Neural progenitor cell (in vitro differentiated cells): ENCODE measurements at regions not wholly inside any gene's neighbourhood (a gene's known extent, or its start where the extent isn't known, plus 50 kb on each side); places are given as distances from the start of the nearest gene placed in this dataset.

Experiments used
- DNase-seq: peaks from one replicate; pipeline ENCODE4 v3.0.0-alpha.2; 2016; ENCODE audit warnings: low spot score
- H2AFZ ChIP-seq: fragments of 200-600 bp; sonication (generic); replicated peaks from 2 replicates; pipeline ENCODE4 v1.6.1; 2016; ENCODE audit warnings: antibody characterized with exemption
- H3F3A ChIP-seq: fragments of 200-600 bp; sonication (generic); 2 replicates; pipeline ENCODE4 v1.6.1; 2016; ENCODE audit warnings: antibody characterized with exemption, low read depth
- H3K27ac ChIP-seq: fragments of 200-600 bp; sonication (generic); 2 replicates; pipeline ENCODE4 v1.5.1; 2016; ENCODE audit warnings: mild to moderate bottlenecking
- H3K27me3 ChIP-seq: fragments of 200-600 bp; sonication (generic); 2 replicates; pipeline ENCODE4 v1.6.1; 2016; ENCODE audit warnings: mild to moderate bottlenecking, moderate library complexity
- H3K36me3 ChIP-seq: fragments of 200-600 bp; sonication (generic); 2 replicates; pipeline ENCODE4 v1.5.1; 2016
- H3K4me1 ChIP-seq: fragments of 200-600 bp; sonication (generic); 2 replicates; pipeline ENCODE4 v1.6.1; 2016; ENCODE audit warnings: mixed run types
- H3K4me2 ChIP-seq: fragments of 200-600 bp; sonication (generic); 2 replicates; pipeline ENCODE4 v1.6.1; 2016
- H3K4me3 ChIP-seq: fragments of 200-600 bp; sonication (generic); 2 replicates; pipeline ENCODE4 v1.5.1; 2016
- H3K79me2 ChIP-seq: fragments of 200-600 bp; sonication (generic); 2 replicates; pipeline ENCODE4 v1.6.1; 2016; ENCODE audit warnings: low read depth
- H3K9ac ChIP-seq: fragments of 200-600 bp; sonication (generic); 2 replicates; pipeline ENCODE4 v1.6.1; 2016
- H3K9me3 ChIP-seq: fragments of 200-600 bp; sonication (generic); 2 replicates; pipeline ENCODE4 v1.5.1; 2016; ENCODE audit warnings: low read depth
- H4K20me1 ChIP-seq: fragments of 200-600 bp; sonication (generic); 2 replicates; pipeline ENCODE4 v1.6.1; 2016; ENCODE audit warnings: low read depth
- H3K27ac Mint-ChIP-seq: 3 replicates; pipeline ENCODE4 v1.8.0; 2021; ENCODE audit warnings: mixed read lengths
- H3K27me3 Mint-ChIP-seq: 2 replicates; pipeline ENCODE4 v1.8.0; 2022; ENCODE audit warnings: low read depth, mild to moderate bottlenecking, inconsistent platforms, moderate library complexity, mixed read lengths; ENCODE audit not compliant: insufficient read depth
- H3K36me3 Mint-ChIP-seq: 3 replicates; pipeline ENCODE4 v1.8.0; 2021; ENCODE audit warnings: mixed read lengths
- H3K4me1 Mint-ChIP-seq: 3 replicates; pipeline ENCODE4 v1.8.0; 2021; ENCODE audit warnings: mixed read lengths
- H3K4me3 Mint-ChIP-seq: 3 replicates; pipeline ENCODE4 v1.8.0; 2021; ENCODE audit warnings: mild to moderate bottlenecking, moderate library complexity, mixed read lengths
- H3K9me3 Mint-ChIP-seq: 3 replicates; pipeline ENCODE4 v1.8.0; 2020; ENCODE audit warnings: mixed read lengths
- EZH2 ChIP-seq: fragments of 200-600 bp; sonication (generic); IDR thresholded peaks from 2 replicates; pipeline ENCODE4 v1.6.1; 2017; ENCODE audit warnings: antibody characterized with exemption, mild to moderate bottlenecking, moderate library complexity
- EZH2phosphoT487 ChIP-seq: fragments of 200-600 bp; sonication (generic); IDR thresholded peaks from 2 replicates; pipeline ENCODE4 v1.6.1; 2017; ENCODE audit warnings: antibody characterized with exemption
- TF ChIP-seq, protein P1 (sequence below): fragments of 200-600 bp; sonication (generic); IDR thresholded peaks from 2 replicates; pipeline ENCODE4 v1.5.1; 2017; ENCODE audit warnings: antibody characterized with exemption, mild to moderate bottlenecking

- Histone ChIP-seq H3K27me3 (no peaks in the 10 kb centered on the region), H3K79me2 (no peaks in the 10 kb centered on the region), H2AFZ (no peak overlapping the region), H3K4me2 (no peak overlapping the region), H4K20me1 (no peaks in the 10 kb centered on the region), H3K36me3 (no peaks in the 10 kb centered on the region), H3F3A (no peaks in the 10 kb centered on the region), H3K4me1 (no peaks in the 10 kb centered on the region), H3K9me3 (no peaks in the 10 kb centered on the region), H3K27ac (no peak overlapping the region), H3K9ac (no peak overlapping the region), H3K4me3 (no peak overlapping the region)
- Mint-ChIP-seq H3K4me1 (no peaks in the 10 kb centered on the region), H3K36me3 (no peaks in the 10 kb centered on the region), H3K4me3 (no peak overlapping the region), H3K9me3 (no peaks in the 10 kb centered on the region), H3K27me3 (no peaks in the 10 kb centered on the region), H3K27ac (no peak overlapping the region)
- TF ChIP-seq, protein P1, sequence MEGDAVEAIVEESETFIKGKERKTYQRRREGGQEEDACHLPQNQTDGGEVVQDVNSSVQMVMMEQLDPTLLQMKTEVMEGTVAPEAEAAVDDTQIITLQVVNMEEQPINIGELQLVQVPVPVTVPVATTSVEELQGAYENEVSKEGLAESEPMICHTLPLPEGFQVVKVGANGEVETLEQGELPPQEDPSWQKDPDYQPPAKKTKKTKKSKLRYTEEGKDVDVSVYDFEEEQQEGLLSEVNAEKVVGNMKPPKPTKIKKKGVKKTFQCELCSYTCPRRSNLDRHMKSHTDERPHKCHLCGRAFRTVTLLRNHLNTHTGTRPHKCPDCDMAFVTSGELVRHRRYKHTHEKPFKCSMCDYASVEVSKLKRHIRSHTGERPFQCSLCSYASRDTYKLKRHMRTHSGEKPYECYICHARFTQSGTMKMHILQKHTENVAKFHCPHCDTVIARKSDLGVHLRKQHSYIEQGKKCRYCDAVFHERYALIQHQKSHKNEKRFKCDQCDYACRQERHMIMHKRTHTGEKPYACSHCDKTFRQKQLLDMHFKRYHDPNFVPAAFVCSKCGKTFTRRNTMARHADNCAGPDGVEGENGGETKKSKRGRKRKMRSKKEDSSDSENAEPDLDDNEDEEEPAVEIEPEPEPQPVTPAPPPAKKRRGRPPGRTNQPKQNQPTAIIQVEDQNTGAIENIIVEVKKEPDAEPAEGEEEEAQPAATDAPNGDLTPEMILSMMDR, result no peak
- TF ChIP-seq EZH2, result no peak
- no peak for TF ChIP-seq EZH2phosphoT487
- DNase-seq, result no peak
Observed at GRCh38 chr3:34346656-34347055, 548.2 kb downstream of the PDCD6IP start.

DNA sequence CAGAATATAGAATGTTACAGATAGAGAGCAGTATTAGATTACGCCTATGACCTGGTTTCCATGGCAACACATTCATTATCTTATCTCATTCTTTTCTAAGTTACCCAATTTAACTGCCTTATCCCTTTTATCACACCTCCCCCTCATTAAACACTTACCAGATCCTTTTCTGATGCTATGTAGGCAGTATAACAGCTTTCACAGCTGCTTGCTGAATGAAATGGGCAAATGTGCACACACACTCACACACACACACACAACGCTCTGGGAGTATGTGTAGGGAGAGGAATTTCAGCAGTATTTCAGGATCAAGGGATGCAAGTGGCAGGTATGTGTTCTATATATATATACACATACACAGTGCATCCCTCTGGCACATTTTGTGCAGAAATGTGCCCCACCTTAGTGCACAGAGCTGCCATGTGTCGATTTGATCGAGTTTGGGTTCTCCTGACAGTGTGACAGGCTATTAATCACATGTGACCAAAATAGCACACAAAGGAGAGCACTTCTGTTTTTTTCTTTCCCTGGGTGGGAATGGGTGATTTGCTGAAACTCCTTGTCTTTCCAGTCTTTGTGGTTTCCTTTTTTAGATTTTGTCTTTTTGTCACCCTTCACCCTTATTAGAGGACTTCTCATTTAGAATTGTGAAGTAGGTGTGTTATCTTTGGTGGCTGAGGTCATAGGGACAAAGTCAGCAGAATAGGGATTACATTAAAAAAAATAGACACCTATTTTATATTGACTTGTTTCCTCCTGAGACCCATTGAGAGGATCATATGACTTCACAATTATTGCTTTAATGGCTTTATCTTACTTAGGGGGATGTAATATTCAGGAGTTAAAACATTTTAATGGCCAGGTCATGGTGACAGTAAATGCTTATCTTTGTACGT is 553.7 kb downstream of the PDCD6IP start:
- Histone ChIP-seq H3K4me3 (no peak overlapping the region), H3K4me1 (no peaks in the 10 kb centered on the region), H3K79me2 (no peaks in the 10 kb centered on the region), H3K9me3 (no peaks in the 10 kb centered on the region), H3K27ac (no peak overlapping the region), H2AFZ (no peak overlapping the region), H3F3A (no peaks in the 10 kb centered on the region), H3K36me3 (no peaks in the 10 kb centered on the region), H4K20me1 (no peaks in the 10 kb centered on the region), H3K4me2 (no peak overlapping the region), H3K9ac (no peak overlapping the region), H3K27me3 (no peaks in the 10 kb centered on the region)
- H3K4me3 Mint-ChIP-seq, result no peak overlapping the region
- no peak overlapping the region for H3K27ac Mint-ChIP-seq
- H3K9me3 Mint-ChIP-seq, result no peaks in the 10 kb centered on the region
- no peaks in the 10 kb centered on the region for H3K36me3 Mint-ChIP-seq
- no peaks in the 10 kb centered on the region for H3K27me3 Mint-ChIP-seq
- no peak for DNase-seq
- TF ChIP-seq, protein P1, result no peak
- TF ChIP-seq EZH2phosphoT487 (no peak), EZH2 (no peak)
- H3K4me1 Mint-ChIP-seq, result peaks cover 14% of the 10 kb centered on the region

GRCh38 chr3:34352778-34353331 is 554.4 kb downstream of the PDCD6IP start:
- Mint-ChIP-seq H3K36me3 (no peaks in the 10 kb centered on the region), H3K4me3 (no peak overlapping the region), H3K27ac (no peak overlapping the region), H3K4me1 (peaks cover 15% of the 10 kb centered on the region), H3K27me3 (no peaks in the 10 kb centered on the region), H3K9me3 (no peaks in the 10 kb centered on the region)
- H3K27ac ChIP-seq, result no peak overlapping the region
- H4K20me1 ChIP-seq, result no peaks in the 10 kb centered on the region
- no peak overlapping the region for H3K9ac ChIP-seq
- no peak overlapping the region for H3K4me3 ChIP-seq
- no peaks in the 10 kb centered on the region for H3K79me2 ChIP-seq
- no peaks in the 10 kb centered on the region for H3K27me3 ChIP-seq
- no peak overlapping the region for H3K4me2 ChIP-seq
- H3K9me3 ChIP-seq, result no peaks in the 10 kb centered on the region
- no peaks in the 10 kb centered on the region for H3F3A ChIP-seq
- H3K4me1 ChIP-seq, result no peaks in the 10 kb centered on the region
- TF ChIP-seq, protein P1, result no peak
- no peak for TF ChIP-seq EZH2
- no peak for TF ChIP-seq EZH2phosphoT487
- no peak overlapping the region for H2AFZ ChIP-seq
- no peaks in the 10 kb centered on the region for H3K36me3 ChIP-seq
- DNase-seq, result no peak
